AG04450 (cell line): ENCODE measurements at regions not wholly inside any gene's neighbourhood (a gene's known extent, or its start where the extent isn't known, plus 50 kb on each side); places are given as distances from the start of the nearest gene placed in this dataset.

Source experiments
- CTCF ChIA-PET: fragments of 300-600, 350-600 bp; formaldehyde crosslinking; extraction: SDS; loops from one replicate; lab custom pipeline; 2022; ENCODE audit warnings: antibody characterized with exemption, inconsistent platforms; lab: Charles Lee
- POLR2A ChIA-PET: fragments of 350-600 bp; formaldehyde crosslinking; extraction: SDS; loops from one replicate; lab custom pipeline; 2021; ENCODE audit warnings: antibody characterized with exemption, inconsistent platforms; lab: Yijun Ruan, JAX
- DNase-seq: peaks from one replicate; pipeline ENCODE4 v3.0.0-alpha.2; 2011; ENCODE audit warnings: low read depth, low spot score
- H3K27ac ChIP-seq: one replicate; pipeline ENCODE4 v1.5.1; 2012; ENCODE audit warnings: low read depth, low read length, control low read depth
- H3K27me3 ChIP-seq: one replicate; pipeline ENCODE4 v1.6.0; 2012; ENCODE audit warnings: low read length; ENCODE audit not compliant: control insufficient read depth, insufficient read depth
- H3K4me3 ChIP-seq: 2 replicates; pipeline ENCODE4 v1.5.1; 2011; ENCODE audit warnings: mild to moderate bottlenecking, low read depth, low read length, control low read depth
- H3K9me3 ChIP-seq: 2 replicates; pipeline ENCODE4 v1.5.1; 2012; ENCODE audit warnings: low read length; ENCODE audit not compliant: control insufficient read depth, insufficient read depth
- CTCF ChIP-seq: IDR thresholded peaks from 2 replicates; pipeline ENCODE4 v1.5.1; 2011; ENCODE audit warnings: low read depth, low read length, control low read depth, inconsistent platforms

- no peak overlapping the region for H3K4me3 ChIP-seq
- no peak for TF ChIP-seq CTCF
- no peaks in the 10 kb centered on the region for H3K27me3 ChIP-seq
- H3K9me3 ChIP-seq = no peaks in the 10 kb centered on the region
- H3K27ac ChIP-seq = no peak overlapping the region
- no peak for DNase-seq
- ChIA-PET CTCF (interaction anchor here (2.5 kb wide), 1 partner anchor 16 kb away, joined by 19 read pairs; no protein-coding TSS in a partner anchor), POLR2A (no interaction called here)
Observed at GRCh38 chr5:97550164-97550563, 367.1 kb upstream of the RIOK2 start.

- H3K27me3 ChIP-seq = no peaks in the 10 kb centered on the region
- H3K27ac ChIP-seq = no peak overlapping the region
- TF ChIP-seq CTCF = no peak
- H3K9me3 ChIP-seq = no peaks in the 10 kb centered on the region
- DNase-seq = no peak
- ChIA-PET CTCF (interaction anchor here (2.5 kb wide), 1 partner anchor 17 kb away, joined by 19 read pairs; no protein-coding TSS in a partner anchor), POLR2A (no interaction called here)
- no peak overlapping the region for H3K4me3 ChIP-seq
Observed at GRCh38 chr5:97550818-97551217, 367.8 kb upstream of the RIOK2 start.

GRCh38 chr5:97553604-97554452, 370.8 kb upstream of the RIOK2 start:
- no peaks in the 10 kb centered on the region for H3K9me3 ChIP-seq
- DNase-seq = no peak
- no peak overlapping the region for H3K27ac ChIP-seq
- CTCF ChIA-PET = interaction anchor here (1.3 to 2.0 kb wide), 2 partner anchors 20 to 1218 kb away, joined by 3 to 16 read pairs; no protein-coding TSS in a partner anchor
- POLR2A ChIA-PET = no interaction called here
- no peaks in the 10 kb centered on the region for H3K27me3 ChIP-seq
- H3K4me3 ChIP-seq = no peak overlapping the region
- TF ChIP-seq CTCF = no peak

- TF ChIP-seq CTCF = no peak
- ChIA-PET POLR2A (no interaction called here), CTCF (interaction anchor here (0.7 to 2.0 kb wide), 2 partner anchors 21 to 1222 kb away, joined by 3 to 16 read pairs; no protein-coding TSS in a partner anchor)
- no peak overlapping the region for H3K27ac ChIP-seq
- no peaks in the 10 kb centered on the region for H3K27me3 ChIP-seq
- no peaks in the 10 kb centered on the region for H3K9me3 ChIP-seq
- no peak overlapping the region for H3K4me3 ChIP-seq
- peak; percentile 49 for DNase-seq
Observed at GRCh38 chr5:97554977-97555643, 372.1 kb upstream of the RIOK2 start.

GRCh38 chr5:97555644-97555981, 372.6 kb upstream of the RIOK2 start:
- no peak for DNase-seq
- POLR2A ChIA-PET = no interaction called here
- no peaks in the 10 kb centered on the region for H3K27me3 ChIP-seq
- TF ChIP-seq CTCF = no peak
- no peak overlapping the region for H3K4me3 ChIP-seq
- no peak overlapping the region for H3K27ac ChIP-seq
- CTCF ChIA-PET = interaction anchor here (2.0 kb wide), 1 partner anchor 21 kb away, joined by 16 read pairs; no protein-coding TSS in a partner anchor
- no peaks in the 10 kb centered on the region for H3K9me3 ChIP-seq
